EH (cell line): ENCODE measurements at regions not wholly inside any gene's neighbourhood (a gene's known extent, or its start where the extent isn't known, plus 50 kb on each side); places are given as distances from the start of the nearest gene placed in this dataset.

Source experiments
- DNase-seq: peaks from one replicate; pipeline ENCODE4 v3.0.0-alpha.2; 2015; ENCODE audit warnings: low read depth

DNA sequence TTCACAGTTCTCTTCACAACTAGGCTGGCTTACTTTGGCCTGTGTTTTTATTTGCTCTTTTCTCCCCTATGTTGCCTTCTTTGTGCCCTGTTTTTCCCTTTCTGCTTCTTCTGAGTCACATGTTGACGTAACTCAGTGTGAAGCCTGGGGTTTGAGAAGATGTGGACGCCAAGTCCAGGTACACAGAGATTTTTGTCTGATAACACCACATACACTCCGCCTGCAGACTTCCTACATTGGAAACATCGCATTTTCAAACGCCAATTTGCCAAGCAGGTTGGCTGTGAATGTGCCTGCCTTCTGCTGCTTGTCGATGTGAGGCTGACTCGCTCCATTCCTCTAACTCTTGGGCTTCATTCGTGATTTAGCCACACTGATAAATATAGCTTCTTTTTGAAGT, 62.6 kb upstream of the FN1 start:
- peak; percentile 16 for DNase-seq

DNA sequence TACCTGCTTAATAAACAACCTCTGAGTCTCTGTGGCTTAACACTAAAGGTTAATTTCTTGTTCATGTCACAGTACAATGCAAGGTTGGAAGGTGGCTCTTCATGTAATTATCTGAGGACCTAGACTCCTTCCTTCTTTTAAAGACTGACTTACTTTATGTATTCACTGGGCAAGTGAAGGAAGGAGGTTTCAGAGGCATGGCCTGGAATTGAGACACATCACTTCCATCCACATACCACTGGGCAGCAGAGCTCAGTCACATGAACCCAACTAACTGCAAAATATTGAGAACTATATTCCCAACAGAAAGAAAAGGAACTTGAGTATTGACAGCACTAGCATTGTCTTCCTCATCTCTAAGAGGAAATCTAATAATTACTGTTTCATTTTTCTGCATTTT, 57.5 kb upstream of the FN1 start:
- no peak for DNase-seq

DNA sequence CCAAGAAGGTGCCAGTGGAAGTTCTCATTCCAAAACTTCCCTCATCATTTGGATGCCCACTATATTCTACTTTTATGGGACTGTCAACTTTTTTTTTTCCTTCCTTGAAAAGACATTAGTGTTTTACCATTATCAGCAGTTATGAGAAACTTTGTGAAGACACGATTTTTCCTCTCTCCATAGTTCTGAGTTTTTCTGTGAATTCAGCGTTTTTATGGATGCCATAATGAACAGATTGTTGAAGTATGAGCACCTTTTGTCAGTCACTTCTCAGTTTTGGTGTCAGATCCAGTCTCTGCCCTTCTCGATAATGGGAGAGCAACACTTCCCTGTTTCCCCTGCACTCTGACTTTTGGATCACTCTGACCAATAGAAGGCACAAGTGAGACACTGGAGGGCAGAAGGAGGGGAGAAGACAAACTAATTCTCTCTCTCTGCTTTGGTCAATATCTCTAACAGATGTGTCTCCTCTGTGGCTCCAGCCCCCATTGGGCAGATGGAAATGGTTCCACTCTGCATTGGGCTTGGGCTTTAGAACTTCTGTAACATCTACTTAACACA, 53.5 kb upstream of the FN1 start:
- DNase-seq = no peak

DNA sequence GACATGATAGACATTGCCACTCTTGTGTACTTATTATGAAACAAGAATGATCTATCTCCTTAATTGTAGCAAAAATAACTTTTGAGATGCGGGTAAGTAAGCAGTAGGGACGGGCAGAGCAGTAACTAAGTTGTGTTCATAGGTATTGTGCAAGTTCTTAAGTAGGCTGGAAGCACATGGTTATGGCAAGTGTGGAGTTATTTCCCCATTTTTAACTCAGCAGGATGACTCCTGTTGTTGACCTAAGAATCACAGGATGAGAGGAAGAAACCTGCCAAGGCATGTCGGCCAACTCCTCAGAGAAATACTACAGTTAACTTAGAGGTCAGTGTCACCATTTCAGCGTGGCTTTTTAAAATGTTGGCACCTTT, 51.1 kb upstream of the FN1 start:
- no peak for DNase-seq

- no peak for DNase-seq
These were observed 50.6 kb upstream of the FN1 start for GRCh38 chr2:215486291-215487001.
